ENCODE measurements at regions not wholly inside any gene's neighbourhood (a gene's known extent, or its start where the extent isn't known, plus 50 kb on each side); places are given as distances from the start of the nearest gene placed in this dataset.

GRCh38 chr5:155625315-155625714 lies 611.8 kb downstream of the KIF4B start:
- H3K4me3 ChIP-seq (ENCODE audit: low read depth in 1 of 5, low read length in 5 of 5) = no peak overlapping the region
- no peaks in the 10 kb centered on the region for H3K9me3 ChIP-seq (ENCODE audit: control insufficient read depth in 5 of 5, low read length in 5 of 5)
- H3K9ac ChIP-seq (ENCODE audit: low read length in 5 of 5) = no peak overlapping the region
- no peaks in the 10 kb centered on the region for H3K36me3 ChIP-seq (ENCODE audit: control insufficient read depth in 5 of 5, insufficient read depth in 5 of 5, low read length in 5 of 5)
- no peaks in the 10 kb centered on the region for H3K4me1 ChIP-seq (ENCODE audit: control insufficient read depth in 5 of 5, insufficient read depth in 5 of 5, low read length in 5 of 5)
- H3K27ac ChIP-seq (ENCODE audit: low read depth, low read length) = no peak overlapping the region
- peaks cover 0 to 4% (median 4%) of the 10 kb centered on the region in 5 donors for H3K27me3 ChIP-seq (ENCODE audit: control insufficient read depth in 5 of 5, insufficient read depth in 4 of 5, low read length in 5 of 5)

GRCh38 chr5:155625897-155626543 lies 612.5 kb downstream of the KIF4B start:
- Histone ChIP-seq H3K9ac (ENCODE audit: low read length in 5 of 5) (no peak overlapping the region), H3K36me3 (ENCODE audit: control insufficient read depth in 5 of 5, insufficient read depth in 5 of 5, low read length in 5 of 5) (no peaks in the 10 kb centered on the region), H3K27me3 (ENCODE audit: control insufficient read depth in 5 of 5, insufficient read depth in 4 of 5, low read length in 5 of 5) (peaks cover 0 to 4% (median 4%) of the 10 kb centered on the region in 5 donors), H3K4me1 (ENCODE audit: control insufficient read depth in 5 of 5, insufficient read depth in 5 of 5, low read length in 5 of 5) (no peaks in the 10 kb centered on the region), H3K27ac (ENCODE audit: low read depth, low read length) (no peak overlapping the region), H3K4me3 (ENCODE audit: low read depth in 1 of 5, low read length in 5 of 5) (no peak overlapping the region), H3K9me3 (ENCODE audit: control insufficient read depth in 5 of 5, low read length in 5 of 5) (no peaks in the 10 kb centered on the region)

GRCh38 chr5:155626592-155626991 lies 613.0 kb downstream of the KIF4B start:
- H3K9ac ChIP-seq (ENCODE audit: low read length in 5 of 5) = no peak overlapping the region
- H3K27ac ChIP-seq (ENCODE audit: low read depth, low read length) = no peak overlapping the region
- peaks cover 0 to 4% (median 4%) of the 10 kb centered on the region in 5 donors for H3K27me3 ChIP-seq (ENCODE audit: control insufficient read depth in 5 of 5, insufficient read depth in 4 of 5, low read length in 5 of 5)
- H3K4me3 ChIP-seq (ENCODE audit: low read depth in 1 of 5, low read length in 5 of 5) = no peak overlapping the region
- H3K9me3 ChIP-seq (ENCODE audit: control insufficient read depth in 5 of 5, low read length in 5 of 5) = no peaks in the 10 kb centered on the region
- peaks cover 0 to 2% (median 0%) of the 10 kb centered on the region in 5 donors for H3K4me1 ChIP-seq (ENCODE audit: control insufficient read depth in 5 of 5, insufficient read depth in 5 of 5, low read length in 5 of 5)
- no peaks in the 10 kb centered on the region for H3K36me3 ChIP-seq (ENCODE audit: control insufficient read depth in 5 of 5, insufficient read depth in 5 of 5, low read length in 5 of 5)

DNA sequence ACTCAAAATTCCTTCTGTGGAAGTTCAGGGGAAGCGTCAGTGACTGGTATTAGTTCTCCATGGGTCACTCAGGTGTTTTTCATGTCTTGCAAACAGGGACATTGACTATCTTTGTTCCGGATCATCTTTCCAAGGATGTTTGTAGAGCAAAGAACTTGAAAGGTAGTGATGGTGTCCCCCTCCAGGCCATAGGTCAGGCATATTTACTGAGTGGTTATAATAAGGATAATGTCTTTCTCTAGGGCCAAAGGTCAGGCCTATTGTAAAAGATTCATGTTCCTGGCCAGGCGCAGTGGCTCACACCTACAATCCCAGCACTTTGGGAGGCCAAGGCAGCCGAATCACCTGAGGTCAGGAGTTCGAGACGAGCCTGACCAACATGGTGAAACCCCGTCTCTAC lies 614.8 kb downstream of the KIF4B start:
- Histone ChIP-seq H3K27me3 (ENCODE audit: control insufficient read depth in 5 of 5, insufficient read depth in 4 of 5, low read length in 5 of 5) (peaks cover 0 to 4% (median 4%) of the 10 kb centered on the region in 5 donors), H3K9ac (ENCODE audit: low read length in 5 of 5) (no peak overlapping the region), H3K4me1 (ENCODE audit: control insufficient read depth in 5 of 5, insufficient read depth in 5 of 5, low read length in 5 of 5) (peaks cover 0 to 2% (median 0%) of the 10 kb centered on the region in 5 donors), H3K27ac (ENCODE audit: low read depth, low read length) (no peak overlapping the region), H3K36me3 (ENCODE audit: control insufficient read depth in 5 of 5, insufficient read depth in 5 of 5, low read length in 5 of 5) (no peaks in the 10 kb centered on the region), H3K4me3 (ENCODE audit: low read depth in 1 of 5, low read length in 5 of 5) (no peak overlapping the region), H3K9me3 (ENCODE audit: control insufficient read depth in 5 of 5, low read length in 5 of 5) (no peaks in the 10 kb centered on the region)

DNA sequence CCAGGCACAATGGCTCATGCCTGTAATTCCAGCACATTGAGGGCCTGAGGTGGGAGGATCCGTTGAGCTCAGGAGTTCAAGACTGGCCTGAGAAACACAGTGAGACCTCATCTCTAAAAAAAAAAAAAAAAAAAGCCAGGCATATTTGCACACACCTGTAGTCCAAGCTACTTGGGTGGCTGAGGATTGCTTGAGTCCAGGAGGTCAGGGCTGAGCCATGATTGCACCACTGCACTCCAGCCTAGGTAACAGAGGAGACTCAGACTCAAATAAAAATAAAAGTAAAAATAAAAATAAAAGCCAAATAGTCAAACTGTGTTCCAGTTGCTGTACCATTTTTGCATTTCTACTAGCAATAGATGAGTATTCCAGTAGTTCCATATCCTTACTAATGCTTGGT lies 616.0 kb downstream of the KIF4B start:
- Histone ChIP-seq H3K4me1 (ENCODE audit: control insufficient read depth in 5 of 5, insufficient read depth in 5 of 5, low read length in 5 of 5) (peaks cover 0 to 2% (median 0%) of the 10 kb centered on the region in 5 donors), H3K9me3 (ENCODE audit: control insufficient read depth in 5 of 5, low read length in 5 of 5) (peaks cover 0 to 6% (median 0%) of the 10 kb centered on the region in 5 donors), H3K27me3 (ENCODE audit: control insufficient read depth in 5 of 5, insufficient read depth in 4 of 5, low read length in 5 of 5) (no peaks in the 10 kb centered on the region), H3K4me3 (ENCODE audit: low read depth in 1 of 5, low read length in 5 of 5) (no peak overlapping the region), H3K36me3 (ENCODE audit: control insufficient read depth in 5 of 5, insufficient read depth in 5 of 5, low read length in 5 of 5) (no peaks in the 10 kb centered on the region), H3K27ac (ENCODE audit: low read depth, low read length) (no peak overlapping the region), H3K9ac (ENCODE audit: low read length in 5 of 5) (no peak overlapping the region)

- no peak overlapping the region for H3K4me3 ChIP-seq (ENCODE audit: low read depth in 1 of 5, low read length in 5 of 5)
- no peak overlapping the region for H3K27ac ChIP-seq (ENCODE audit: low read depth, low read length)
- no peaks in the 10 kb centered on the region for H3K36me3 ChIP-seq (ENCODE audit: control insufficient read depth in 5 of 5, insufficient read depth in 5 of 5, low read length in 5 of 5)
- H3K27me3 ChIP-seq (ENCODE audit: control insufficient read depth in 5 of 5, insufficient read depth in 4 of 5, low read length in 5 of 5) = no peaks in the 10 kb centered on the region
- H3K9ac ChIP-seq (ENCODE audit: low read length in 5 of 5) = no peak overlapping the region
- H3K4me1 ChIP-seq (ENCODE audit: control insufficient read depth in 5 of 5, insufficient read depth in 5 of 5, low read length in 5 of 5) = peaks cover 0 to 2% (median 0%) of the 10 kb centered on the region in 5 donors
- peaks cover 0 to 6% (median 0%) of the 10 kb centered on the region in 5 donors for H3K9me3 ChIP-seq (ENCODE audit: control insufficient read depth in 5 of 5, low read length in 5 of 5)
Measured at GRCh38 chr5:155631116-155631515, 617.6 kb downstream of the KIF4B start.

GRCh38 chr5:155633338-155633957 lies 619.9 kb downstream of the KIF4B start:
- Histone ChIP-seq H3K9me3 (ENCODE audit: control insufficient read depth in 5 of 5, low read length in 5 of 5) (peaks cover 0 to 6% (median 0%) of the 10 kb centered on the region in 5 donors), H3K9ac (ENCODE audit: low read length in 5 of 5) (no peak overlapping the region), H3K27ac (ENCODE audit: low read depth, low read length) (no peak overlapping the region), H3K36me3 (ENCODE audit: control insufficient read depth in 5 of 5, insufficient read depth in 5 of 5, low read length in 5 of 5) (no peaks in the 10 kb centered on the region), H3K4me3 (ENCODE audit: low read depth in 1 of 5, low read length in 5 of 5) (no peak overlapping the region), H3K27me3 (ENCODE audit: control insufficient read depth in 5 of 5, insufficient read depth in 4 of 5, low read length in 5 of 5) (no peaks in the 10 kb centered on the region), H3K4me1 (ENCODE audit: control insufficient read depth in 5 of 5, insufficient read depth in 5 of 5, low read length in 5 of 5) (peaks cover 0 to 2% (median 0%) of the 10 kb centered on the region in 5 donors)

DNA sequence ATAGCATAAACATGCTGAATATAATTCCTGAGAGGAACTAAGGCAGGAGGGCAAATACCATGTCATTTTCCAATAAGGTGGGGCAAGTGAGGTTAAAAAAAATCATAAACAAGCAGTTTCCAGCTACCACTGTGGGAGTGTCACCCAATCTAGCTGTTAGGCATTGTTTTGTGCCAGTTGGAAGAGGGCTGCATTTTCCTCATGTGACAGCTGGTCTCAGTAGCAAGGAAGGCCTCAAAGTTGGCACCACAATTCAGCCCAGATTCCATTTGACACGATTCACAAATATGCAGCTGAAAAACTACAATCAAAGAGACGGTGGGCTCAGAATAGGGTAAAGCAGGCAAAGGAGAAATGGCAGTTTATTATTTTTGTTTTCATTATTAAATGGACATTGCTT lies 636.1 kb downstream of the KIF4B start:
- H3K36me3 ChIP-seq (ENCODE audit: control insufficient read depth in 5 of 5, insufficient read depth in 5 of 5, low read length in 5 of 5) = no peaks in the 10 kb centered on the region
- no peak overlapping the region for H3K27ac ChIP-seq (ENCODE audit: low read depth, low read length)
- H3K9ac ChIP-seq (ENCODE audit: low read length in 5 of 5) = no peak overlapping the region
- H3K4me1 ChIP-seq (ENCODE audit: control insufficient read depth in 5 of 5, insufficient read depth in 5 of 5, low read length in 5 of 5) = no peaks in the 10 kb centered on the region
- H3K27me3 ChIP-seq (ENCODE audit: control insufficient read depth in 5 of 5, insufficient read depth in 4 of 5, low read length in 5 of 5) = no peaks in the 10 kb centered on the region
- no peak overlapping the region for H3K4me3 ChIP-seq (ENCODE audit: low read depth in 1 of 5, low read length in 5 of 5)
- peaks cover 0 to 3% (median 0%) of the 10 kb centered on the region in 5 donors for H3K9me3 ChIP-seq (ENCODE audit: control insufficient read depth in 5 of 5, low read length in 5 of 5)

GRCh38 chr5:155655569-155655968 lies 642.0 kb downstream of the KIF4B start:
- Histone ChIP-seq H3K27ac (ENCODE audit: low read depth, low read length) (no peak overlapping the region), H3K4me1 (ENCODE audit: control insufficient read depth in 5 of 5, insufficient read depth in 5 of 5, low read length in 5 of 5) (no peaks in the 10 kb centered on the region), H3K9me3 (ENCODE audit: control insufficient read depth in 5 of 5, low read length in 5 of 5) (peaks cover 0 to 5% (median 2%) of the 10 kb centered on the region in 5 donors), H3K36me3 (ENCODE audit: control insufficient read depth in 5 of 5, insufficient read depth in 5 of 5, low read length in 5 of 5) (no peaks in the 10 kb centered on the region), H3K4me3 (ENCODE audit: low read depth in 1 of 5, low read length in 5 of 5) (no peak overlapping the region), H3K27me3 (ENCODE audit: control insufficient read depth in 5 of 5, insufficient read depth in 4 of 5, low read length in 5 of 5) (no peaks in the 10 kb centered on the region), H3K9ac (ENCODE audit: low read length in 5 of 5) (no peak overlapping the region)

DNA sequence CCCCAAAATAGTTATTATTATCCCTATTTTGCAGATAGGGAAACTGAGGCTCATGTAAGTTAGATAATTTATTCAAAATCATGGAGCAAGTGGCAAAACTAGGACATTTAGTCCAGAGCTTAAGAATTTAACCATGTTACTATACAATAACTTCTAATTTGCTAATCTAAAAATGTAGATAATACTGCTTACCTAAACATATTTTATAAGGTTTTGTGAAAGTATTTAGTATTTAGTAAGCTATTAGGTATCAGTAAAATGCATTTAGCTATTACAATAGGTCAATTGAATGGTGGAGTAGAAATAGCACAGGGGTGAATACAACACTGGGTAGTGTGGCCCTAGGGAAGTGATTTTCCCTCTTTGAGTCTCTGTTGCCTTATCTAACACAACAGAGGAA lies 648.3 kb downstream of the KIF4B start:
- no peak overlapping the region for H3K9ac ChIP-seq (ENCODE audit: low read length in 5 of 5)
- no peaks in the 10 kb centered on the region for H3K4me1 ChIP-seq (ENCODE audit: control insufficient read depth in 5 of 5, insufficient read depth in 5 of 5, low read length in 5 of 5)
- no peak overlapping the region for H3K27ac ChIP-seq (ENCODE audit: low read depth, low read length)
- no peaks in the 10 kb centered on the region for H3K36me3 ChIP-seq (ENCODE audit: control insufficient read depth in 5 of 5, insufficient read depth in 5 of 5, low read length in 5 of 5)
- no peak overlapping the region for H3K4me3 ChIP-seq (ENCODE audit: low read depth in 1 of 5, low read length in 5 of 5)
- peaks cover 0 to under 1% (median 0%) of the 10 kb centered on the region in 5 donors for H3K9me3 ChIP-seq (ENCODE audit: control insufficient read depth in 5 of 5, low read length in 5 of 5)
- H3K27me3 ChIP-seq (ENCODE audit: control insufficient read depth in 5 of 5, insufficient read depth in 4 of 5, low read length in 5 of 5) = no peaks in the 10 kb centered on the region

Data from subcutaneous abdominal adipose tissue (tissue), 5 donors.